ENCODE measurements at regions not wholly inside any gene's neighbourhood (a gene's known extent, or its start where the extent isn't known, plus 50 kb on each side); places are given as distances from the start of the nearest gene placed in this dataset.

DNA sequence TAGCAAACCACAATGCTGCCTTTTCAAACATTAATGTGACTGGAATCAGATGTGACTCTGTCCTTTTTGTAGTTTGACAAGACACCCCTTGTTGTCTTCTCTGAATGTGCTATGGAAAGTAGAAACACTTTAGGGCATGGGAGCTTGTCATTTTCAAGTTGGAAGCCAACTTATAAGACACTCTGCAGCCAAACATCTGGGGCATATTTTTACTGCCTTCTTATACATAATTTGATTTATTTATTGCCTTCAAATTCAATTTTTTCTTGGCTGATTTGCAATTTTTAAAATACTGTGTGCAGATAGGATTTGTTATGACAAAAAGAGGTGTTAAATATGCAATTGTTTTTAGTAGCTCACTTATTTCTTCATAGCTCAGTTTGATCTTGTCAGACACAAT is 1002.0 kb upstream of the PCDH7 start:
- TF ChIP-seq CTCF (IDR thresholded peaks at IDR 0.05): no peak
- DNase-seq (no peak), ATAC-seq (no peak)
- peaks cover 20% of the 10 kb centered on the region for H3K9me3 ChIP-seq
- H3K36me3 ChIP-seq (ENCODE audit: low read depth): no peaks in the 10 kb centered on the region
- no peaks in the 10 kb centered on the region for H3K4me1 ChIP-seq (ENCODE audit: low read depth)
- intact Hi-C loops (cut with DNase I, micrococcal nuclease): no loop called here
- no peak overlapping the region for H3K4me3 ChIP-seq

DNA sequence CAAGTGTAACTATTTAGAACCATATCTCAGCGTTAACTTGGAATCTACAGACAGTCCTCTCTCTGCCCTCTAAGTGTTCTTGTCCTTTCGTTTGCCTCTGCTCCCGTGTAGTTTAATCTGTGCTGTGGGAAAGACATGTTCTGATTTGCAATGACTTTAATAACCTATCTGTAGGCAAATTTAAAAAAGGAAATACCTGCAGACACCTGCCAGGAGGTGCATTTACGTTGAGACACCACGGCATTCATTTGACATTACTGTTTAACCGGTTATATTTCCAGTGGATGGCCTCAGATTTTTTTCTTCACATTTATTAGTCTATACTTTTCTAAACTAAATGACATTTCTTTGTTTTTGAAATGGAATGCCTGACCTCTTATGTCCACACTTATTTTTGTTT is 997.9 kb upstream of the PCDH7 start:
- Histone ChIP-seq H3K4me3 (no peak overlapping the region), H3K4me1 (ENCODE audit: low read depth) (no peaks in the 10 kb centered on the region), H3K9me3 (peaks cover 14% of the 10 kb centered on the region), H3K36me3 (ENCODE audit: low read depth) (no peaks in the 10 kb centered on the region)
- ATAC-seq (no peak), DNase-seq (no peak)
- intact Hi-C loops (cut with DNase I, micrococcal nuclease): no loop called here
- no peak for TF ChIP-seq CTCF (IDR thresholded peaks at IDR 0.05)

GRCh38 chr4:29726938-29727337 is 993.2 kb upstream of the PCDH7 start:
- intact Hi-C loops (cut with DNase I, micrococcal nuclease): no loop called here
- no peak for TF ChIP-seq CTCF (IDR thresholded peaks at IDR 0.05)

GRCh38 chr4:29734343-29735213 is 985.6 kb upstream of the PCDH7 start:
- DNase-seq (no peak), ATAC-seq (no peak)
- H3K4me3 ChIP-seq: no peak overlapping the region
- H3K9me3 ChIP-seq: peaks cover 31% of the 10 kb centered on the region
- H3K4me1 ChIP-seq (ENCODE audit: low read depth): no peaks in the 10 kb centered on the region
- TF ChIP-seq CTCF (IDR thresholded peaks at IDR 0.05): no peak
- no peaks in the 10 kb centered on the region for H3K36me3 ChIP-seq (ENCODE audit: low read depth)
- intact Hi-C loops (cut with DNase I, micrococcal nuclease): no loop called here

More at GRCh38 chr4:29726938-29727337, 993.2 kb upstream of the PCDH7 start:
- ATAC-seq: no peak
- Histone ChIP-seq H3K9me3 (peaks cover 13% of the 10 kb centered on the region), H3K4me1 (ENCODE audit: low read depth) (no peaks in the 10 kb centered on the region), H3K4me3 (no peak overlapping the region), H3K36me3 (ENCODE audit: low read depth) (no peaks in the 10 kb centered on the region)
- no peak for DNase-seq

DNA sequence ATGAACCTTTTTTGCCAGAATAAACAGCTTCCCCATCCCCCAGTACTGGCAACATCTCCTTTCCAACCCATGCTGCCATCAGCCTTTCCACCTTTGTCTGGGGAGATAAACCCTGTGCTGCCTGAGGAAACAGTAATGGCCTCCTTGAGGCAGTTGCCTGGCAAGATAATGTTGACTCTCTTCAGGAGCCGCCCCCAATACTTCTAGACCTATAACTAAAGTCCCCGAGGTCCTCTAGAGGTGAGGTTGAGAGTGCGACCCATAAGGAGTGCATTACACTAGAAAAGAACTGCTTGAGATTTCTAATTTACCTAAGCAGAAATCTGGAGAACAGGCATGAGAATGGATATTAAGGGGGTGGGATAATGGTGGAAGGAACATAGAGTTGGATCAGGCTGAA is 963.2 kb upstream of the PCDH7 start:
- Histone ChIP-seq H3K4me3 (no peak overlapping the region), H3K4me1 (ENCODE audit: low read depth) (no peaks in the 10 kb centered on the region), H3K9me3 (peaks cover 15% of the 10 kb centered on the region), H3K36me3 (ENCODE audit: low read depth) (no peaks in the 10 kb centered on the region)
- DNase-seq (no peak), ATAC-seq (no peak)
- intact Hi-C loops (cut with DNase I, micrococcal nuclease): no loop called here
- no peak for TF ChIP-seq CTCF (IDR thresholded peaks at IDR 0.05)
